ENCODE measurements at regions not wholly inside any gene's neighbourhood (a gene's known extent, or its start where the extent isn't known, plus 50 kb on each side); places are given as distances from the start of the nearest gene placed in this dataset.

GRCh38 chr6:163630991-163631390 is 216.5 kb downstream of the QKI start:
- no peak for DNase-seq

- DNase-seq: no peak
Measured at GRCh38 chr6:163630572-163630971, 216.1 kb downstream of the QKI start.

DNA sequence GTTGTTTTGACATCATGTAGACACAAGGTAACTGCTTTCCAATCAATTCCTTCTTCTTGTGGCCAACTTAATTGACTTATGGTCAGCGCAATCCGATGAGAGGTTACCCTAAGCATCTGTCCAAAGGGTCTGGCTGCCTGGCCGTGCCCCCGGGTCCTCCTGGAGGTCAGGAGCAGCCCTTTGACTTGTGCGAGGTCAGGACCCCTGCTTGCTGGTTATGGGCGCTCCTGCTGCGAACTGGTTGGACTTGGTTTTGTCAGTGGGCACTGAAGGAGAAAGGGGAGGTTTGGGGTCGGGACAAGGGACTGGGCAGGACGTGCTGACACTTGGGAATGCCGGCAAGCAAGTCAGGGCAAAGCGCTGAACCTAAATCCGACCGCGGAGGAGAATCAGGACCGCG is 215.6 kb downstream of the QKI start:
- DNase-seq: no peak

Data from activated CD8-positive, alpha-beta memory T cell treated with anti-CD3 and anti-CD28 coated beads for 24 hours (primary cell).